Stimulated activated CD8-positive, alpha-beta memory T cell treated with anti-CD3 and anti-CD28 coated beads, Interleukin-12 subunit alpha, Interleukin-12 subunit beta, amount 100 ng/mL, for 24 hours (primary cell): ENCODE measurements at regions not wholly inside any gene's neighbourhood (a gene's known extent, or its start where the extent isn't known, plus 50 kb on each side); places are given as distances from the start of the nearest gene placed in this dataset.
"Not testable (repeated sequence)": the region's sequence is repeated elsewhere in the genome, so short reads cannot be mapped to it uniquely, and the experiment has no call there.

Experiments
- DNase-seq: peaks from one replicate; pipeline ENCODE4 v3.0.0-alpha.2; 2020; ENCODE audit errors: extremely low read depth

DNA sequence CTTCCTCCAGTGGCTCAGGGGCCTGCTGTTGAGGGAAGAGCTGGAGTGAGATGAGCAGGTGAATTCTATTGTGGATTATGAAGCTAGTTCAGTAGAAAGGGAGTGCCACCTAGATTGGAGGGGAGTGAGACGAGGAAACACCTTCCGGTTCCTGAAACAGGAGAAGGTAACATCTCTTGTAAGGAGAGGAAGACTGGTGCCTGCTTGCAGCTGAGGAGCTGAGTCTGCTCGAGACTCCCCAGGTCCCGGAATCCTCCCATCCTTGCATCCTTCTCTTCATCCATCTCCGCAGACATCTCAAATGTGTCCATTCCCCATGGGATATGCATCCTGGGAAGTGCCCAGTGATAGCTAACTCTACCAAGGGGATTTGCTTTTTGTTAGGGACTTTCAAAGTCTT is 242.9 kb upstream of the ZFP64 start:
- no peak for DNase-seq

- no peak for DNase-seq
Measured at GRCh38 chr20:52434041-52434425, 242.5 kb upstream of the ZFP64 start.

GRCh38 chr20:52433326-52434040 is 241.9 kb upstream of the ZFP64 start:
- no peak for DNase-seq

DNA sequence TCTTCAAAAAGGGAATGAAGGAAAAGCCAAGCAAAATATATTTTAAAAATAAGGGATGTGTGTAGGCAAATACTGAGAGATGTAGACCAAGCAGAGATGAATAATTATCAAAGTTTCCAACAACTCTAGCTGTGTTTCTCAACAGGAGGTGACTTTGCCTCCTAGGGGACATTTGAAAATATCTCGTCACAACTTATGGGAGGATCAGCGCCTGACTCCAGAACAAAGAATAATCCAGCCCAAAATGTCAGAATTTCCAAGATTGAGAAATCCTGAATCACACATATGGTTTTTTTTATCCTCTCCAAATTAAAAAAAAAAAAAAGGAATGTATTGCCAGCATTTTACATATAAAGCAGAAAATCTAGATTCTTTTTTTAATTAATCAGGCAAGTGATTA is 241.2 kb upstream of the ZFP64 start:
- no peak for DNase-seq

DNA sequence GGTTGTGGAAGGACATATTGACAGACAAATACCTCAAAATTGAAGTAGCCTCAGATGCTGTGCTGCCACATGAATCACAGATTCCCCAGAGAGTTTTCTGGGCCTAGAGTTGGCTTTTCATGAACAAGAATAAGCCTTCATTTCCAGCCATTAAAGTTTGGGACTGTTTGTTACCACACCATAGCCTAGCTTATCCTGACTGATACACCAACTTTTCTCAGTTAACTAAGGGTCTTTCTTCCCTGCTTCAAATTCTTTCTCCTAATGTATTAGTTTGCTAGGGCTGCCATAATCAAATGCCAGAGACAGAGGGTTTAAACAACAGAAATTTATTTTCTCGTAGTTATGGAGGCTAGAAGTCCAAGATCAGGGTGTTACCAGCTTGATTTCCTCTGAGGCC is 237.4 kb upstream of the ZFP64 start:
- DNase-seq = no peak

- no peak for DNase-seq
Measured at GRCh38 chr20:52427960-52428359, 236.4 kb upstream of the ZFP64 start.

DNA sequence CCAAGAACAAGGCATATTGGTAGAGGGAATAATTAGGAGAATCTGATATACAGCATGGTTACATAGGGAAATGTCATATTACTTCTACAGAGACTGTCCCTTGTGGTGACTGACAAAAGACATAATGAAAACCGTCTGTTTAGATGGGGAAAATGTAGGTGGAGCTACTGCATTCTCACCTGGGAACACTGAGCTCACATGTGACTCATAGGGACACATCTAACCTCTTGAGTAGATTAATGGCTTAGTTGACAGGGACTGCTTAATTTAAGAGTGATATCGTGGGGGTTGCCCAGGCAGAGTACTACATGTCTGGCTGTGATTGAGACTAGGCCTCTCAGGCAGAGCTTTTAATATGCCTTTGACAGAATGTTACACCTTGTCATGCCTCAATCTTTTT is 235.3 kb upstream of the ZFP64 start:
- DNase-seq = no peak

GRCh38 chr20:52425701-52426100 is 234.1 kb upstream of the ZFP64 start:
- DNase-seq = no peak

DNA sequence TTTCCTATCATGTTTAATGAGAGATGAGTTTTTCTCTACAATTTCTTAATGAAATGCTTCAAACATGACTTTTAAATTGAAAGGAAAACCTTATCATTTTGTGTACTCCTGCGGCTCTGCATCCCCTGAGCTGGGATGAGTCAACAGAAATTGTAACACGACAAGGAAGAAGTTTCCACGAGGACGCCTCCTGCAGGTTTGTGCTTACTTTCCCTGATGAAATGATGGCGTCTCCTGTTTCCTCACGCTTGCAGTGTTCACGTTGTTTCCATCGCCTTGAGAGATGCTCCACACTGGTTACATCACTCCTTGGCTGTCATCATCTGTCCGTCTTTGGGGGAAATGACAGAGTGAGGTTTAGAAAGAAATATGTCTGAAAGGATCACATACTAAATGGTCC is 233.7 kb upstream of the ZFP64 start:
- DNase-seq = no peak

DNA sequence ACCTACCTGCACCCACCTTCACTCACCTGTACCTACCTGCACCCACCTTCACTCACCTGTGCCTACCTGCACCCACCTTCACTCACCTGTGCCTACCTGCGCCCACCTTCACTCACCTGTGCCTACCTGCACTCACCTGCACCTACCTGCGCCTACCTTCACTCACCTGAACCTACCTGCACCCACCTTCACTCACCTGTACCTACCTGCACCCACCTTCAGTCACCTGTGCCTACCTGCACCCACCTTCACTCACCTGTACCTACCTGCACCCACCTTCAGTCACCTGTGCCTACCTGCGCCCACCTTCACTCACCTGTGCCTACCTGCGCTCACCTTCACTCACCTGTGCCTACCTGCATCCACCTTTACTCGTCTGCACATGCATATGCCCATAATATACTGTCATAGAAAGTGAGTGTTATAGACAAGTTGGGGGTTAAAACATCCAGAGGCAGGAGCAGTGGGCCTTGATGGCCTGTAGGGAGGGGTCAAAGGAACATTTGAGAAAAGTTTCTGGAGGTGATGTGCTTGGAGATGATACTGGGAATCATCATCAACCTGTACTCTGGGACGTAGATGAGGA is 232.9 kb upstream of the ZFP64 start:
- not testable (repeated sequence) for DNase-seq

DNA sequence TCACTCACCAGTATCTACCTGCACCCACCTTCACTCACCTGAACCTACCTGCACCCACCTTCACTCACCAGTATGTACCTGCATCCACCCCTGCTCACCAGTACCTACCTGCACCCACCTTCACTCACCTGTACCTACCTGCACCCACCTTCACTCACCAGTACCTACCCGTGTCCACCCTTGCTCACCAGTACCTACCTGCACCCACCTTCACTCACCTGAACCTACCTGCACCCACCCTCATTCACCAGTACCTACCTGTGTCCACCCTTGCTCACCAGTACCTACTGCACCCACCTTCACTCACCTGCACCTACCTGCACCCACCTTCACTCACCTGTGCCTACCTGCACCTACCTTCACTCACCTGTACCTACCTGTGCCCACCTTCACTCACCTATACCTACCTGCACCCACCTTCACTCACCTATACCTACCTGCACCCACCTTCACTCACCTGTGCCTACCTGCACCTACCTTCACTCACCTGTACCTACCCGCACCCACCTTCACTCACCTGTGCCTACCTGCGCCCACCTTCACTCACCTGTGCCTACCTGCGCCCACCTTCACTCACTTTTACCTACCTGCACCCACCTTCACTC is 232.1 kb upstream of the ZFP64 start:
- not testable (repeated sequence) for DNase-seq

DNA sequence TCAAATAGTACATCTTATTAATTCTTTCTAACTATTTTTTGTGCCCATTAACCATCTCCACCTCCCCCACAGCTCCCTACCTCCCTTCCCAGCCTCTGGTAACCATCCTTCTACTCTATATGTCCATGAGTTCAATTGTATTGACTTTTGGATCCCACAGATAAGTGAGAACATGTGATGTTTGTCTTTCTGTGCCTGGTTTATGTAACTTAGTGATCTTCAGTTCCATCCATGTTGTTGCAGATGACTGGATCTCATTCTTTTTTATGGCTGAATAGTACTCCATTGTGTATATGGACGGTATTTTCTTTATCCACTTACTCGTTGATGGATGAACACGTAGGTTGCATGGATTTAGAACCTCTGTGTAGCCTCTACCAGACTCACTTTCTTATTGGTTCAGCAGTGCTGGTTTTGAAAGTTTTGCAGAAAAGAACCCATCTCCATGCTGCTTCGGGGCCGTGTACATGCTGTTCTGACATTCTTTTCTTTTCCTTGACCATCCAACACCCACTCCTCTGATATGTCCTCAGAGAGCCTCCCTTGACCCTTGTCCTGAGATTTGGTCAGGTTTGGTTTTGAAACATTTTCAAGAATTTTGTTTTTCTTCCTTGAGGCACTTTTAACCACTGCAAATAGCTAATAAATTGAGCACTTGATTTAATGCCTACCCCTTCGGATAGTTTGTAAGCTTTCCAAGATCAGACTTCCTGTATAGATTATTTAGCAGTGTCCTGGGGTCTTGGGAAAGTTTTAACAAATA is 231.2 kb upstream of the ZFP64 start:
- DNase-seq = no peak

DNA sequence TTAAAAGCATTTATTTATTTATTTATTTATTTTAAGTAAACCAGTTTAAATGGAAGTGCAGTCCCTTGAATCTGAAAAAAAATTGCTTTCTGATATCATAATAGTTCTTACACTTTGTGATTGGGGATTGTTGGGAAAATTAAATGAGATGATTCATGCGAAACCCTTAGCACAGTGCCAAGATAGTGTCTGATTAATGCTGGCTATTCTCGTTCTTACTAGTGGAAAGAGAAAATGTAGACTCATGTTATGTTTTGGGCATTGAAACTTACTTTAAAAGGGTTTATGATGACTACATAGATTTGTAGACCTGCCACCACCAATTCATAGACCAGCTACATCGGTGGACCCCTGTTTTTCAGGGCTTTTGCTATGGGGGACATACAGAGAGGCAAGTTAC is 229.2 kb upstream of the ZFP64 start:
- no peak for DNase-seq

DNA sequence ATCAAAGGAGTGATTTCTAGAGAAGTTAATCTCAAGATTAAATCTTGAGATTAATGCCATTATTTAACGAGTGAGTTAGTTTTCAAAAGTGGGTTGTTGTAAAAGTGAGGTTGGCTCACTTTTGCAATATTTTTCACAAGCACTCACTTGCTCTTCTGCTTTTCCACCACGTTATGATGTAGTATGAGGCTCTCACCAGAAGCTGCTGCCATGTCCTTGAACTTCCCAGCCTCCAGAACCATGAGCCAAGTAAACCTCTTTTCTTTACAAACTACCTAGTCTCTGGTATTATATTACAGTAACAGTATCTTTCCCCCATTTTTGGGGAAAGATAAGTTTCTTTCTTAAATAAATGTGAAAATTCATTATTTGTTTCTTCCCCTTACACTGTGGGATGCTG is 227.6 kb upstream of the ZFP64 start:
- DNase-seq = no peak

- DNase-seq = no peak
Measured at GRCh38 chr20:52416953-52417352, 225.4 kb upstream of the ZFP64 start.

DNA sequence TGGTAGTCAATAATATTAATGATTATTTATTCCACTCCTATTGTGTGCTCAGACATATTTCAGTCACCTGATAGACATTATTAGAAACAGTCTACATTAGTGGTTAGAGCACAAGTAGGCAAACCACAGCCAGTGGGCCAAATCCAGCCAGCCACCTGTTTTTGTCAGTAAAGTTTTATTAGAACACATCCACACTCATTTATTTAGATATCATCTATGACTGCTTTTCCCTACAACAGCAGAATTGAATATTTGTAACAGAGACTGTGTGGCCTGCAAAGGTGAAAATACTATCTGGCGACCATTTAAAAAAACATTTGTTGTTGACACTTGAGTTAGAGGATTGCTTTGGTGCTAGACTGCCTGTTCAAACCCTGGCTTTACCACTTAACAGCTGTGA is 220.0 kb upstream of the ZFP64 start:
- no peak for DNase-seq

GRCh38 chr20:52410731-52411234 is 219.2 kb upstream of the ZFP64 start:
- DNase-seq = no peak

- DNase-seq = no peak
Measured at GRCh38 chr20:52410182-52410647, 218.6 kb upstream of the ZFP64 start.

- no peak for DNase-seq
Measured at GRCh38 chr20:52405986-52406385, 214.4 kb upstream of the ZFP64 start.

- DNase-seq = no peak
Measured at GRCh38 chr20:52405417-52405816, 213.8 kb upstream of the ZFP64 start.

- DNase-seq = no peak
Measured at GRCh38 chr20:52404671-52405070, 213.1 kb upstream of the ZFP64 start.

GRCh38 chr20:52402950-52403349 is 211.4 kb upstream of the ZFP64 start:
- DNase-seq = no peak
